ENCODE measurements at regions not wholly inside any gene's neighbourhood (a gene's known extent, or its start where the extent isn't known, plus 50 kb on each side); places are given as distances from the start of the nearest gene placed in this dataset.
A peak's percentile ranks its signal among the peaks of the same experiment; 100 is the strongest.
"Not testable (repeated sequence)": the region's sequence is repeated elsewhere in the genome, so short reads cannot be mapped to it uniquely, and the experiment has no call there.

DNA sequence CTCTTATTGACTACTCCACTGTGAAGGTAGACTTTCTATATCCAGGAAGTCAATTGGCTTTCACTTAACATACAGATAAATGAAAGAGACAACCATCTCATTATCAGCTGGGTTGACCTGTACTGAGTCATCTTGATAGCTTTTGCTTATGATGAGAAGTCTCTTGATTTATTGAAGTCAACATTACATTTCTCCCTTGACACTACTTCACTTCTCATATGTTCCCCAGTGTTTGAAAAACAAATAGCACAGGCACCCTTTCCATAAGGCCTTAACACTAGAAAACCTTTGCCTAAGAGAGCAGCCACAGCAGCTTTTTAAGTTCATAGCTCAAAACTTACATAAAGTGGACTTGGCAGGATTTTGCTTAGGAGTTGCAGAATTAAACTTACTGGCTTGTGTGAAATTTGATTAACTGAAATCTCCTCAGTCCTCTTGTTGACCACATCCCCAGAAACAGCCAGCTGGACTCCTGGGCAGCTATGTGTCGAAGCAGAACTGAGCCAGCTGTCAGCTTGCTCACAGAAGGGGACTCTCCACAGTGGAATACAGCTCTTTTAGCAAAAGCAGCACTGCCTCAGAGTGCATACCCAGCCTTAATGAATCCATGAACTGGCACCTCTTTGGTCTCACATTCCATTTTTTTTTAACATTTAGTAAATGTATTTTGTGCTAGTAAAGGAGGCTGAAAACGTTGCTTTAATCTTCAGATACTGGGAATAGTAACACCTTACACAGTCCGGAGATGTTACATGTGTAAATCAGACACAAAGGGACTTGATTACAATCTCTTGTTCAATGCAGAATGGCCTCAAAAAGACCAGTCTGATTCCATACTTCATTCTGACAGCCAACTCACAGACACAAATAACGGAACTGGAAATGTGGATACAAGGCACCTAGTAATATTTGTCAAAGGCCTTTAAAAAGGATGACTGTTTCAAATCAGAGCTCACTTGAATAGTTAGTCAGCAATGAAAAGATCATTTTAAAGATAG lies 1532.7 kb downstream of the HACE1 start:
- no peak for DNase-seq (ENCODE audit: low spot score)

DNA sequence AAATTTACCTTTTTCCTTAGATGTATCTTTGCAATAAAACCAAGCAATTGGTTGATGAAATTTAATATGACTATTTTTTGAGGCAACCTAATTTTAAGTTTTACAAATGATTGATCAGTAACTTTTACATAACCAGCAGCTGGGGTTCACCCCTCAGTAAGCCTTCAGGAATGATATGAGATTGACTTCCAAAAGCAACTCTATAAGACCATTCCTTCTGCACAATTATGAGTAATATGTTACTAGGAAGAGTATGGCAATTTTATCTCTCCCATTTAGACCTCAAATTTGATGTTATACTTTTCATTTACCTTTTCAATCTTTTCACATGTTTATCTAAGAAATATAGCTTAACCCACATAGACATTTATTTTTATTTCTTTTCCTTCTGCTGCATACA lies 1546.3 kb downstream of the HACE1 start:
- no peak for DNase-seq (ENCODE audit: low spot score)

DNA sequence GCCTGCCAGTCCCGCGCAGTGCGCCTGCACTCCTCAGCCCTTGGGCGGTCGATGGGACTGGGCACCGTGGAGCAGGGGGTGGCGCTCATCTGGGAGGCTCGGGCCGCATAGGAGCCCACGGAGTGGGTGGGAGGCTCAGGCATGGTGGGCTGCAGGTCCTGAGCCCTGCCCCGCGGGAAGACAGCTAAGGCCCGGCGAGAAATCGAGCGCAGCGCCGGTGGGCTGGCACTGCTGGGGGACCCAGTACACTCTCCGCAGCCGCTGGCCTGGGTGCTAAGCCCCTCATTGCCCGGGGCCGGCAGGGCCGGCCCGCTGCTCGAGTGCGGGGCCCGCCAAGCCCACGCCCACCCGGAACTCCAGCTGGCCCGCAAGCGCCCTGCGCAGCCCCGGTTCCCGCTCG lies 1565.3 kb downstream of the HACE1 start:
- not testable (repeated sequence) for DNase-seq (ENCODE audit: low spot score)

DNA sequence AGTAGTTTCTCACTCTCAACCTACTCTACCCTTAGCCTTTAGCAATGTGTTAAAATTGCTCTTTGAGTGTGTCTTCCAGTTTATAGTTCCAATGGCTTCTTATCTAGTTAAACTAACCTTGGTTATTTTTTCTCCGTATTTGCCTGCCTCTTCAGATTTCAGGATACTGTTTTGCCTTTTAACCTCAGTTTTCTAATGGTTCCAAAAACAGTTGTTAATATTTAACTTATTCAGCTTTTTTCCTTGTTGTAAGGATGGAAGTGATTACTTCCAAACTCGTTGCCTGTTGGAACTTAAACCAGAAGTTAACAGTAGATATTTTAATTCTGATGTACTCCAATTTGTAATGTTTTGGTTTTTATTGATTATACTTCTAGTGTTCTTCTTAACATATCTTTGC lies 1574.9 kb downstream of the HACE1 start:
- DNase-seq (ENCODE audit: low spot score) = no peak

DNA sequence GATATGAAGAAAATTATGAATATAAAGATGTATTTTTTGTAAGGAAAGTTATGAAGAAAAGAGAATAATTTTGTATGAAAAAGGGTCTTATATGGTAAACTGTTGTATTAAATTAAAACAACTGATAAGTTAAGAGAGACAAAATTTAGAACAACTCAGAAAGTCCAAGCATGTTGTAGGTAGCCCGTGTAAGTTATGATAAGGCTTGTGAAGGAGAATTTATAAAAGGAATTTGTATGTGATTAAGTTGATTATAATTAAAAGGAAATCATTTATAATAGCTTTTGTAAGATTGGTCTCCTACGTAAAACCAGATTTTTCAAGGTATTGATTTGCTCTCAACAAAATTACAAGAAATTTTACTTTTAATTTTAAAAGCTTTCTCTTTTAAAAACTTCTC lies 1579.3 kb downstream of the HACE1 start:
- DNase-seq (ENCODE audit: low spot score) = no peak

DNA sequence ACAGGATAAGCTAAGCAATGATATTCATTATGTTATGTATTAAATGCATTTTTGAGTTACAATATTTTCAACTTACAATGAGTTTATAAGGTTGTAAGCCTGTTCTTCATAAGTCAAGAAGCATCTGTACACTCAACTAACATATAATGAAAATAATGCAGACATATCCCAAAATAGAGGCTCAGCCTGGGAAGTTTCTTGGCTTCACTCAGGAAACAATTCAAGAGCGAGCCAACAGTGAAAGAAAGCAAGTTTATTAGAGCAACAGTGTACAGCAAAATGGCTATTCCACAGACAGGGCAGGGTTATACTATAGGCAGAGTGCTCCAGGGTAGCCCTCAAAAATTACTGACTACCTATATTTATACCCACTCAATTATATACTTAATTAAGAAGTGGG lies 1581.8 kb downstream of the HACE1 start:
- no peak for DNase-seq (ENCODE audit: low spot score)

DNA sequence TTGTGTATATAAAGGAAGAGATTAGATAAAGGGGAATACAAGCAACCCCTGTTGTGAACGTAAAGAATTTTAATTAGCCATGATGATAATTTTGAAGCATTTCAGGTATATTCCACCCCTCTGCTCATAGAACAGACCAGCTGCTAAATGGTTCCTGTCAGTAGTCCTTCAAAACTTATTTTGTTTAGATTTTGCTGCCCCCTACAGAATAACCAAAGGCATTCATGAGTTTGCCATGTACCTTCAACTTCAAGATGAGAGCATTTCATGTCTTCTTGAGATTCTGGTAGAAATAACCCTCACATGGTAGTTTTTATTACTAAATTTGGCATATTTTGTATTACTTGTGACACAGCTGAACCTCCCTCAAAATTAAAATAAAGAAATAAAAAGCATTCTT lies 1586.7 kb downstream of the HACE1 start:
- DNase-seq (ENCODE audit: low spot score) = peak; percentile 18

DNA sequence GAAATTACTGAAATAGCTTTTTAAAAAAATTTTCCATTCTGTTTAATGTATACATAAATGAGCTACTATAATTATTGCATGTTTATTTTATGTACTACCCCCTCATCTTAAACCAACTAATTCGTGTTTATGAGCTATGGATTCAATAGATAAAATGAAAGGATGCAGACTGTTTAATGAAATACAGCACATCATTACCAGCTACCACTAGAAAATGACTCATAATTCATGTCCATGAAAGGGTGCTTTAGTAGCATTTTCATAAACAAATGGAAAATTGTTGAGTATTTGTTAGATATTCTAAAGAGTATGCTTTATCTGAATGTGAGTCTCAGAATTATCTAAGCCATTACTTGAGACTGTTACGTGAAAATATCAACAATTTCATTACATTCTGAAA lies 1590.1 kb downstream of the HACE1 start:
- no peak for DNase-seq (ENCODE audit: low spot score)

DNA sequence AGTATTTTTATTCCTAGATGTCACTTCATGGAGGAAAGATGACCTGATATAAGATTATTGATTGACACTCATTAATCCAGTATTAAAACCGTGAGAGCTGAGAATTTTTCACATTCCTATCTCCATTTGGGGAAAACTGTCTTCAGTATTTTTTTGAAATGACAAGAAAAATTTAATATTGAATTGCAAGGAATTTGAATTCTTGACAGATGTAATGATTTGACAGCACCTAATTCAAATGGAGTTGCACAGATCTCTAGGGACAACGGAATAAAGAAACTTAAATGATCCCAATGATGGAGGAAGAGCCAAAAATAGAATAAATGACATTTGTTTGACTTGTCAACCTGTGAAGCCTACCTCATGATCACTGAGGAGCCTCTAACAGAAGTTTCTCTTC lies 1591.4 kb downstream of the HACE1 start:
- no peak for DNase-seq (ENCODE audit: low spot score)

DNA sequence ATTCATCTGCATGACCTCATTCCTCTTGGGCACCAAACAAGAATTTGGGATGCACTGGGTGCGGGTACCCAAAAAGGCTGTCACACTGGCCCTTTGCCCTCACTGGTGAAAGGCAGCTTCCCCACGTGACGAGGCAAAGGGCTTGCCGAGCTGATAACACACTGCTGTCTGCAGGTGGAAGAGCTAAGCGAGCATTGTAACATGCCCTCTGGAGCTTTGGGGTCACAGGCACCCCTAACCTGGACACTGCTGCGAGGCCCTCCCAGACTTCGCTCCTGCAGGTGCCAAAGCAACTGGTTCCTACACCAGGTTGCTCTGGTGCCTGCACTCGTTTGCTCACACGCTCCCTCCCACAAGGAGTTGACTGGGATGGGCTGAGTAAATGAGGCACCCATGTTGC lies 1595.7 kb downstream of the HACE1 start:
- DNase-seq (ENCODE audit: low spot score) = no peak

DNA sequence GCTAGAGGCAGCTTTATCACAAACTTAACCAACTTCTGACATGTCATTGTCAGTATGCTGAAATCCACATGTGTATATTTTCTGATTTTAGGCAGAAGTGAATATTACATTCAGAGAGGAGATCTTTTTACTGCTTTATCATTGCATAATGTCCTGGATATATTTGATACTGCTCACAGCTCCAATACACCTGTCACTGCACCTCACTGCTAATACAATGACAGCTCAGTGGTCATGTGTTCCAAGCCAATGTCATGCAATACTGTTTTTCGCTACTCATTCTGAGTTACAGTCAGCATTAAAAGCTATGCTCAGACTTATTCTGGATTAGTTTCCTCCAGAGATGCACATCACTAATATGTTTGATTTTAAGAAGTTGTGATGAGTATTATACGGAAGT lies 1604.6 kb downstream of the HACE1 start:
- no peak for DNase-seq (ENCODE audit: low spot score)

DNA sequence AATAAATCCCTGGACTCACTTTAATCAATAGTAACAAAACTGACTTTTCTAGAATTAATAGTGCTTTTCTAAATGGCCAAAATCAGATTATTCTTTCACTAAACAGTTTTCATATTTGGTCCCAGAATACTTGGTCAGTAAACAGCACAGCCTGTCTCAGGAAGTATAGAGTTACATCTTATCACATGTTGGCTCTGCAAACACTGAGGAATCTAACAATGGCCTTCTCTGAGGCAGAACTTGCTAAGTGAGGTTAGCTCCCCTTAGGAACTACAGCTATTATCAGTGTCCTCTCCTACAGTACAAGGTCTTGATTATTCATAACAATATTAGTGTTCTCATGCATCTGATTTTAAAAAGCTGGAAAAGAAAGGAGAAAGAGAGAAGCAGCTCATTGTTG lies 1622.8 kb downstream of the HACE1 start:
- no peak for DNase-seq (ENCODE audit: low spot score)

DNA sequence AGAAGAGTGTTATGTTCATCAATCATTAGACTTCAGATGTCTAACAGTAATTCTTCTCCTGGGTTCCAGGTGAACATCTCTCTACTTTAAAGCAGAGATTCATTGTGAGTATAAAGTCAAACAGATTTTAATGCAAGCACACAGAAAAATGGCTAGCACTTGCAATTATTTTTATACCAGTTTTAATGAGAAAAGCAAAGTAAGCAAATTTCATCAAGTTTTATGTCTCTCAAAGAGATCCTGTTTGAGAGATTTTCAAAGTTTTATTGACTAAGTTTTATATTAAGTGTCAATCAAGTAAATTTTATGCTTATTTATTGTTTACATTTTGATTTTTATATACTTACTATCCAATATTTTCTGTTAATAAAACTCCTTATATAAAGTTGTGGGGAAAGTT lies 1628.5 kb downstream of the HACE1 start:
- no peak for DNase-seq (ENCODE audit: low spot score)

DNA sequence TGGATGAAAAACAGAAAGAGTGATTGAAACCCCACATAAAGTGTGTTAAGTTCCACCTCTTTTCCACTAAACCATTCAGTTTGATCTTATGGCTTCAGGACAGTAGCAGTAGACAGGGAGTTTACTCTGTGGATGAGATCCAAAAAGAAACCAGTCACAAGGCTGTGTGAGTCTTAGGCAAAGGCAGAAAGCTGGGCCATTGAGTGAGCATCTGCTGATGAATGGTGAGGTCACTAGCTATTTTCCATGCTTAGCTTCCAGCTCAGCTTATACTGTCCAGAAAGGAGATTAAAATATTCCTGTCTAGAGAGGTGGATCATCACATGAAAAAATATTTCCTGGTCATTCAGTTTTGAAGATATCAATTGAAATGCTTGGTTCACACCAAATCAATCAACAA lies 1643.9 kb downstream of the HACE1 start:
- DNase-seq (ENCODE audit: low spot score) = peak; percentile 15

DNA sequence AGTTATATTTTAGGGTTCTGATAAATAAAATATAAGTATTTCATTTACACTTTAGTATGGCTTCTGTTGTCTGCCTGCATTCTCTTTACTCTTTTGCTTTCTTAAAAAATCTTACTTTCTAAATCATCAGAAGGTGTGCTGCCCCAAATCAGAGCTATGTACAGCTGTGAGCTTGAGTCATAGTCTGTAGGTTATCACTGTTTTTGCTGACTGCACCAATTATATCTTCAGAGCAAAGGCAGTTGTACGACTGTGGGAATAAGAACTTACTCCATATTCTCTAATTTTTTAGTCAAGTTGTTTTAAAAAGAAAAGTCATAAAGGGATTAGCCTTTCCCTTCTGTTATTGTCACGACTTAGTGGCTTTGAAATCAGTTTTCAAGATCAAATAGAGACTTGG lies 1649.0 kb downstream of the HACE1 start:
- no peak for DNase-seq (ENCODE audit: low spot score)

DNA sequence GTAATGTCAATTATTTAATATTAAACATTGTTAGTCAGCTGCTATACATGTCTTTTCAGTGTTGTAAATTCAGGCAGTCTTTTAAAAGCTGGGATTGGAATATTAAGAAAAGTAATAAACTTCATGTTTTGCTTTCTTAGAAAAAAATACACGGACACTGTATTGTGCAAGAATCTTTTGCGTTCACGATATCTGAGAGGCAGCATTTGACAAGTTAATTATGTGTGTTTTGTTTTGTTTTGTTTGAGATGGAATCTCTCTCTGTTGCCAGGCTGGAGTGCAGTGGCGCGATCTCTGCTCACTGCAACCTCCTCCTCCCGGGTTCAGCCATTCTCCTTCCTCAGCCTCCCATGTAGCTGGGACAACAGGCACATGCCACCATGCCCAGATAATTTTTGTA lies 1661.3 kb downstream of the HACE1 start:
- no peak for DNase-seq (ENCODE audit: low spot score)

DNA sequence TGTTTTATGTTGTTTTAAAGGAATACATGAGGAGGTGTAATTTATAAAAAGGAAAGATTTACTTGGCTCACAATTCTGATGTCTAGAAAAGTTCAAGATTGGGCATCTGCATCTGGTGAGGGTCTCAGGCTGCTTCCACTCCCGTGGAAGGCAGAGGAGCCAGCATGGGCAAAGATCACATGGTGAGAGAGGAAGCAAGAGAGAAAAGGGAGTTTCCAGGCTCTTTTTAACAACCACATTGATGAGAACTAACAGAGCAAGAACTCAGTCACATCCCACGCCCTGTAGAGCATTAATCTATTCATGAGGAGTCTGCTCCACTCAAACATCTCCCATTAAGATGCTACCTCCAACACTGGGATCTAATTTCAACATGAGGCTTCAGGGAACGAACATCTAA lies 1666.3 kb downstream of the HACE1 start:
- DNase-seq (ENCODE audit: low spot score) = no peak

DNA sequence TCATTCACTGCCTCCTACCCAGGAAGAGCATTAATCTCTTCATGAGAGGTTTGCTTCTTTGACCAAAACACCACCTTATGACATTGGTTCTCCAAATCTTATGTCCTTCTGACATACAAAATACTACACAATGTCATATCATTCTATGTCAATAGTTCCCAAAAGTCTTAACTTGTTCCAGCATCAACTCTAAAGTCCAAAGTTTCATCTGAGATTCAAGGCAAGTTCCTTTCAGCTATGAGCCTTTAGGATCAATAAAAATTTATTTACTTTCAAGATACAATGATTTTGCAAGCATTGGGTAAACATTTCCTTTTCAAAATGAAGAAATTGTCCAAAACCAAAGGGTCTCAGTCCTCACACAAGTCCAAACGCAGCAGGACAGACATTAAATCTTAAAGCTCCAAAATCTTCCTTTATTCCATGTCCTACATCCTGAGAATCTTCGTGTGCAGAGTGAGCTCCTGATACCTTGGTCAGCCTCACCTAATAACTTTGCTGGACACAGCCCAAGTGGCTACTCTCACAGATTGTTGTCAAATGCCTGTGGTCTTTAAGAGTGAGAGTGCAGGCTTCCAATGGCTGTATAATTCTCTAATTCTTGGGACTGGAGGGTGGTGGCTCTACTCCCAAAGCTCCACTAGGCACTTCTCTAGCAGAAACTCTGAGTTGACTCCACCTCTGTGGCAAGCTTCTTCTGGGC lies 1668.2 kb downstream of the HACE1 start:
- no peak for DNase-seq (ENCODE audit: low spot score)

DNA sequence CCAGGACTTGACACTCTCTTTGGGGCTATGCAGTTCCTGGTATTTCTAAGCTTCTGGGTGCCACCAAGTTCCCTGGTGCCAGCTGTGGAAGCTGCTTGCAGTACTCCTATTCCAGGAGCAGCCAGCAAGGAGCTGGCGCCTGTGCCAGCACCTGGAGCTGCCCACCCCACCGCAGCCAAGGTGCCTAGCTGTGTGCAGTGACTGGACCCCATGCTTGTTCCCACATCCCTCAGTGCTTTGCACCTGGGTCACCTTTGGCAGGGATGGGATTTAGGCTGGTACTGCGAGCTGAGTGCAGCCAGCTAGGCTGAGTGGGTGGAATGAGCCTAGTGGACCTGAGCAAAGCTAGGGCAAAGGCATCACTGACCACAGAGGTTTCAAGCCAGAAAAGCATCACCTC lies 1674.9 kb downstream of the HACE1 start:
- DNase-seq (ENCODE audit: low spot score) = no peak

DNA sequence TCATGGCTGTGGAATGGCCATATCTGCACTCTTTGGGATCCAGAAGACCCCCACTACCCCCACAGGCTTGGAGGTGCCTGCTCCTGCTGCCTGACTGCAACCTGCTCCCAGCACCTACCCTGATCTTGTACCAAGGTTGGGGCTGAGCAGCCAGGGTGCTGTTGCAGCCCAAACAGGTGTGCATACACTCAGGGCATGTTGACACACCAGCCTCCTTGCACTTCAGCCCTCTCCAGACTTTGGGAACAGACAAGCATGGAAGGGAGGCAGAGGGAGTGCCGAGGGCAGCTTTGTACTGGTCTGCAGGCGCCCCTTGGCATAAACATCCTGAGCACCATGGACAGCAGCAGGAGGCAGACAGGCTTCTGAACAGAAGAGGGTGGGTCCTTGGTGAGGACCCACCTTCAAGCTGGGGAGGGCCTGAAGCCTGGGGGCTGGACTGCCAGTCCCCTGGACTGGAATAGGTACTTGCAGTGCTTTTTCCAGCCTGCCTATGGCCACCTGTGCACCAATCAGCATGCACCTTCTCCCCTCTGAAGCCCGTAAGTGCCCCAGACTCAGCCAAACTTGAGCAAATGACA lies 1675.8 kb downstream of the HACE1 start:
- no peak for DNase-seq (ENCODE audit: low spot score)

DNA sequence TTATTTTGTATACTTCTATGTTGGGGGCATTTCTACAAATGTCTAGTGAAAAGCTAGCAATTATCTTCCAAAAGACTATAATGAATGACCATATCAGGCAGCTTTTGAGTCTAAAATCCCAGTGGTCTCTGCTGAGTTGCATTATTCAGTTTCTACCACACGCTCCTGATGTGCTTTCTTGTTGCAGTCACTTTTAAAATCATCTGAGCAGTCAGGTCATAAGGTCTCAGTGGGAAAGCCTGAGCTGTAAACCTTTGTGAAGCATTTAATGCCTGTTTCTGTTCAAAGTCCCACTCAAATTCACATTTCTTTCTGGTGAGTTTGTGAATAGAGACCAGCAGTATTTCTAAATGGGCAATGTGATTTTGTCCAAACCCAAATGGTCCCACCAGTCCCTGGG lies 1681.5 kb downstream of the HACE1 start:
- no peak for DNase-seq (ENCODE audit: low spot score)

DNA sequence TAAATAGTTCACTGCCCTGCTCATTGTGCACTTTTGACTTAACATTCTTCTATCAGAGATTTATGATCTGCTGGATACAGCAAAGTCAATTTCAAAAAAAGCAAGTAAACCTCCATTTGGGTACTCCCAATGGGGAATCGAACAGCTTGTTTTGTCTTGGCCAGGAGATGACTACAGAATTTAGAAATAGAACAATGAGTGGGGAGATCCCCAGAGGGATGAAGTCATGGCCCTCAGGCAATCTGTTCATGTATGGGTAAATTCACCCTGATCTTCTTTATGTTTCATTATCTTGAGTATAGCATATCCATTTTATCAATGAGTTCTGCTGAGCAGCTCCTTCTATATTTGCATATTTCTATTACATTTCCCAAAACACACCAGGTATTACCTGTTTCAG lies 1681.9 kb downstream of the HACE1 start:
- DNase-seq (ENCODE audit: low spot score) = no peak

DNA sequence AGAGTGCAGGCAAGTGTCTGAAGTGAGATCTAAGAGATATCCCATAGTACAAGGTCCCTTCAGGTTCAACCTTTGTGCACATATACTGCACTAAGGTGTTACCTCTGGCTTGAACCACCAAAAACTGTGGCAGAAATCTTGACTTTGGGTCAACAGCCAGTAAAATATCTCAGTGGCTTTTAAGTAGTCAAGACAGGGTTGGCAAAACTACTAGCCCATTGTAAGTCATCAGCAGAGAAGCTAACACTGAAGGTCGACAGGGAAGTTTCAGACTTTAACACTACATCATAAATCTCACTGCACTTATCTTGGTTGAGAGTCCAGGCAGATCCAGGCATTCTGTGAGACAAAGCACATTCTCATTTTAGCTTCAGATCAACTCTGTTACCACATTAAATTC lies 1684.7 kb downstream of the HACE1 start:
- no peak for DNase-seq (ENCODE audit: low spot score)
